HG02852 (cell line): ENCODE measurements at regions not wholly inside any gene's neighbourhood (a gene's known extent, or its start where the extent isn't known, plus 50 kb on each side); places are given as distances from the start of the nearest gene placed in this dataset.
A peak's percentile ranks its signal among the peaks of the same experiment; 100 is the strongest.

Source experiments
- ATAC-seq: cut with Tn5 transposase; IDR thresholded peaks from one replicate; pipeline ENCODE4 v1.9.1; 2021; ENCODE audit warnings: mild to moderate bottlenecking, moderate library complexity; ENCODE audit not compliant: unreplicated experiment

DNA sequence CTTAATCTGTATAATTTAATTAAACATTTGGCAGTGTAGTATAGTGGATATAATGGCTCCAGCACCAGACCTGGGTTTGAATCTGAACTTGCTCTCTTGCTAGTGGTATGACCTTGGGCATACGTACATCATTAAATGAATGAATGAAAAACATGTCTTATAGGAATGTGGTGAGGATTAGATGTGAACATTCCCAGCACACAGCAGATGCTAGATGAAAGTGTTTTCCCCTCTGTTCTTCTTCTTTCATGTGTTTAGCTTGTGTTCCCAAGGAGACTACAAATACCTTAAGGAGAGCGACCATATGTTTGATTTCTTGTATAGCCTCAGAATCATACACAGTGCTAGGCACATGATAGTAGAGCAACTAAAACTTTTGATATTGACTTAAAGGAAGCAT, 56.5 kb downstream of the CT47B1 start:
- no peak for ATAC-seq

DNA sequence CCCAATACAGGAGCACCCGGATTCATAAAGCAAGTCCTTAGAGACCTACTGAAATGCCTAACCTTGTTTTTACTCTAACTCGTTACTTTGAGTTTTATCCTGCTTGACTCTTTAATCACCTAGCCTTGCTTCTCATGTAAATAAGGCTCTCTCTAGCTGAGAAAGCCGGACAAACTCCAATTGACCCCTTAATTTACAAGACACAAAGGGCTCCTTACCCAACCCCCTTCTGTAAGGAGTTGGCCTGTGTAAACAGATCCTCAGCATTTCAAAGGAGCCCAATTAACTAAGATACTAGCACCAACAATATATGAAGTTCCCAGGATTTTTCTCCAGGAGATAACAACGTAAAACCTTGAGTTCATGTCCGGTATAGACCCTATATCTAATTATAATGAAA, 61.7 kb downstream of the CT47B1 start:
- ATAC-seq = no peak

DNA sequence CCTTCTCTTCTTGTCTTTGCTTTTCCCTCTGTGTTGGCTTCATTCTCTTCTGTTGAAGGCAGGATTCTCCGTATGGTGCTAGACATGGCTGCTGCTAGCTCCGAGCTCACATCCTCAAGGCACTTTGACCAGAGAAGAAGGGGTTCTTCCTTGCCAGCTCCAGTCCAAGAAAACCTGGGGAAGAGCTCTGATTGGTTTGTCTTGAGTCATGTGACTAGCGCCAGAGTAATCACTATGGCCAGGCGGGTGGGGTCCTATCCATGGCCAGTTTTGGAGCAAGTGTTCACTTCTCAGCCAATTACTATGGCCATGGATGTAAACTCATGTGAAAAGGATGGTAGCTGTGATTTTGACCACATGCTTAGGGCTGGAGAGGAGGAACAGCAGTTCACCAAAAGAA, 74.2 kb downstream of the CT47B1 start:
- no peak for ATAC-seq

DNA sequence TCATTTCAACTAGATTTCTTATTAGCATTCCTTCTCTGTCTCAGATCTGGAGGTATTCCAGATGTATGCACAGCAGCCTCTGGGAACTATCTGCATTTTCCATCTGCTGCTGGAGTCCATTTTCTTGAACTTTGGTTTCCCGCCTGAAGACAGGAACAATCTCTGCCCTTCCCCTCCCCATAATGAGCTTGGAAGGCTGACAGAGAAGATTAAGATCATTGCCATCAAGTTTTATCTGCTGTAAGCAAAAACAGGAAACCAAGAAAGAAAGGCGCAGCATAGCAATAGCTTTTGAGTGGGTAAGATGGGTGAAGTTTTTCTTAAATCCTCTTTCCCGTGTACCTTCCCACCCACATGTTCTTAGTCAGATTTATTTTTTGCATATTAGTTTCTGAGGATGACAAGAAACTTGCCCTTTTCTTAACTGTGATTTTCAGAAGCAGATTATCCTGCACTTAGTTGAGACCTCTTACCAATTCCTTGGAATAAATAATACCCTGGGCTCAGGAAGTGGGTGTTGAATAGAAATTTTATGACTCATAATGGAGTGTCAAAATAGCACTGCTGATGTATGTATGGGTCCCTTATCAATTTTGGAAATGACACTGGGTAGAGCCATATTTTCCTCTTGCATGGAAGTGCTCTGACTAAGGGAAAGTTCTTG, 78.3 kb downstream of the CT47B1 start:
- no peak for ATAC-seq

DNA sequence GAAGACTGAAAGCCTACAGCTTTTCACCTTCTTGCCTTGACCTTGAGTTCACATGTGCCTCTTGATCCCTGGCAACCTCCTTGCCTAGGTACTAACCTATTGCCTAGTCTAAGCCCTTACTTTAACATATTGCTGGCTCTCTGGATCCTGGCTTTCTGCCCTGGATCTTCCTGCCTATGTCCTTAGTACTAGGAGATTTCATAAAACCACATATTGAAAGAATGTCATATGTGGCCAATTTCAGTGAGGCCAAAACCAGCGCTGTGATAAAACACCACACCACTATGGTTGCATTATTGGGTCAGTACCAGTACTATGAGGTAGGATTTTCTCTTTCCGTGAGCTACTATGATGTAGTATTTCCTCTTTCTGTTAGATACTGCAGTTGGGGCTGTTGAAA, 80.4 kb downstream of the CT47B1 start:
- ATAC-seq = no peak

DNA sequence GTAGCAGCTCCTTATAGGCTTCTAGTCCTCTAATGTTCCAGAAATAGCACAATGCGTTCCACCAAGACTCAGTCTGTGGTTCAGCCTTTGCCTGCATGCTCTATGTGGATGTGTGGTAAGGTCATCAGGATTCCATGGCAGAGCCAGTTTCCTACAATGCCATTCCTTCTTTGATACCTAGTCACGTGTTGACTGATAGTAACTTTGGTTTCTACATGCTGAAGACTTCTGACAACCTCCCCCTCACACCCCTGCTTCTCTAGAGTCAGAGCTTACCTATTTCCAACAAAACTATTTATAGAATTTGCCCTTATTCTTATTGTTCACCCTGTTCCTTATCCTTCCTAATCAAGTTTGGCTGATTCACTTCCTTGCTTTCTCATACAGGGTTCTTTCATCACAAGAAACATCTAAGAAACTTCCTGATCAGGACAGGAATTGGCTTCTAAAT, 81.1 kb downstream of the CT47B1 start:
- no peak for ATAC-seq

DNA sequence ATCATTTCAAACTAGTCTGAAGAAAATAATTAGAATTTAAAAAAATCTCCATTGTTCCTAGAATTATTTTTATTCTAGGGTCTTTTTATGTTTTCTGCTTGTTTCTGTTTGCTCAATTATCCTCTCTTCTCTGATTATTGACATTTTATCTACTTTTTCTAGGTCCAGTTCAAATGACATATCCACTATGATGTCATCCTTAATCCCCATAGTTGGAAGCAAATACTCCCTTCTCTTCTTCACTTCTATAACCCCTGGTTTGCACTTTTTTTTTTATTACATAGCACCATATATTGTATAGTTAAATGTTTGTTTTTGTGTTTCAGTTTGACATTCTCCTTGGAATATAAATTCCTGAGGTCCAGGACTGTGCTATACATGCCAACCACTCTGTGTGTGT, 82.6 kb downstream of the CT47B1 start:
- no peak for ATAC-seq

DNA sequence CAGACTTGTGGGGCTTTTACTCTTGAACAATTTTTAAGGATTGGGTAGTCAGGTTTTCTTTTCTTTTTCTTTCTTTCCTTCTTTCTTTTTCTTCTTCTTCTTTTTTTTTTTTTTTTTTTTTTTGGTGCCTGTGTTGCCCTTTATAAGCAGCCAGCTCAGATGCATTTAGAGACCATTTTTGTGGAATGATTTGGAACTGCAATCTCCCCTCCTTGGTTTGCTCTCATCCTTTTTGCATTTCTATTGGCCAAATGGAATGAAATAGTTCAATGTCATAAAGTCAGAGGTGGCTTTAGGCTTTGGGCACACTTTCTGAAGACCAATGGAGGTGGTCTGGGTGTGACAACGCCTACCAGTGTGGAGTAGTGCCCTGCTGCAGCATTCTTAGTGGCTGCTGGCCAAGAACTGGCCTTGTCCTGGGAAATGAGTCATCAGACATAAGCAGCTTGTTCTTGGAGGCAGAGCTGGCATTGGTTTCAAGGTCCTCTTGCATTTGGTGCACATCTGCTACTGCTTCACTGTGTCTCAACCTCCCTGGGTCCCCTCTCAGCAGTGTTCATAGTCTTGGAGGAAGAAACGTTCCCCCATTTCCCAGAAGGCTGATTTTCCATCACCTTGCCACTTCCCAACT, 84.5 kb downstream of the CT47B1 start:
- ATAC-seq = no peak

DNA sequence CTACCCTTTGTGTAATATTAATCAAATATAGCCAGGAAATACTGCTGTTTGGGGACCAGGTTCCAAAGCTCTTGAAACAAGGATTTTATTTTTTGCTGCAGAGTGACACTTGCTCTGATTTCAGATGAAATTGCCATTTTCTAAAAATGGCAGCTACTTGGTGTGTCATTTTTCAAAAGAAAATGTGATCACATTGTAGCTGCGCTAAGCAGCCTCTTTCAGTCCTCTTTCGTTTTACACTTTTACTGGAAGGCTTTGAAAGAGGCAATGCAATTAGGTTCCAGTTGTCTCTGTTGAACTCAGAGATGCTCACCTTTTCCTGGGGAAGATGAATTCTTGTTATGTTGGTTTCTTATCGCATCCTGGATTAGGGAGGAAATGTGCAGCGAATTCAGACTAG, 85.1 kb downstream of the CT47B1 start:
- ATAC-seq = no peak

DNA sequence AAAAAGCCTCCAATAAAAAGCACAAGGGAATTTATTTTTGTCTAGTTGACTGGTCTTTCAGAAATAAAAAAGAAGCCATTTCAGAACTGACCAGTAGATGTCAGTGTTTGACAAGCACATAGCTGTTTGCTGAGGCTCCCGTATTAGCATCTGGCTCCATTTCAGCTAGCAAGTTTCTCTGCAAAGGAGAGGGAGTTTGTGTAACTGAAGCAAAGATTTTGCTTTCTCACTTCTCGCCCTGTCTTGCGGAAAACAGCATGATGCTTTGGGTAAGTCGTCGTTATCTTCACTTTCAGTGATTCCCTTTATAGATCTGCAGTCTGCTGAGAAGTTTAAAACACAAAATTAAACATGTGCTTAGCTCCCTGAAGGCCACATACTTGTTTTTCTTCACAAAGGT, 85.5 kb downstream of the CT47B1 start:
- peak; percentile 85 for ATAC-seq

DNA sequence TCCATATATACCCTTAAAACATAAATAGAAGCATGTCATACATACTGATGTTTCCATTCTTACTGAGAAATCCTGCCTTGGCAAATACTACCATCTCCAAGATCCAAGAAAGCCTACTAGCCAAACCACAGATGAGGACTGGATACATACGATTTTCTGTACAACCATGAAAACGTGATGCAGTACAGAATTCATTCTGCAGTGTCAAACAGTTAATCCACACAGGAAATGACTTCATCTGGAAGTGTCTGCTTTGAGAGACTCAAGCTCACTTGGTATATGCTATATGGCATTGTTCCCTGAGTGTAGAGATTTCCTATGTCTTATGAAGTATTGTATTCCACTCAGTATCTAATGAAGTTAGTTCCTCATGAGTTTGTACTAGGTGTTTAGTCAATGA, 94.3 kb downstream of the CT47B1 start:
- ATAC-seq = no peak

DNA sequence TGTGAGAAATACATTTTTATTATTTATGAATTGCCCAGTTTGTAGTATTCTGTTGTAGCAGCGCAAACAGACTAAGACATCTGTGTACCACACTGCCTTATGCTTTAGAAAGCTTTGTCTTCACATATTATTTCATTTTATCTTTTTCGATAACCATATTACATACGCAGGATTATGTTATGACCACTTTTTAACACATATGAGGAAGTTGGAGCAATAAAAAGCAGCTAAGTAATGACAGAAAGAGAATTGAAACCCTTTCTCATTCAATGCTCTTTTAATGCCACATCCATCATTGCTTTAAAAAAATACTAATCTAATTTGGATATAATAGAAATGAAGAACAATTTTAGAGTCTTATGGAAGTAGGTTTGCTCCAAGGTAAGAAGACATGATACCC, 99.7 kb downstream of the CT47B1 start:
- no peak for ATAC-seq

DNA sequence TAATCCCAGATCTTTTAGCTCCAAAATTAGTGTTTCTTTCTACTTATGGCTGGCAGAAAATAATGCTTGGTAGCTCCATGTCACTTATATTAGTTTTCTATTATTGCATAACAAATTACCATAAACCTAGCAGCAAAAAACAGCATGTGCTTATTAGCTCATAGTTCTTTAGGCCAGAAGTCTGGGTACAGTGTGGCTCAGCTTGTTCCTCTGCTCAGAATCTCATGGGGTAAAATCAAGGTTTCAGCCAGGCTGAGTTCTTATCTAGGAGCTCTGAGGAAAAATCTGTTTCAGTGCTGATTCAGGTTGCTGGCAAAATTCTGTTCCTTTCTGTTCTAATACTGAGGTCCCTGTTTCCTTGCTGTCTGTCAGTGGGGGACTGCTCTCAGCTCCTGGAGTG, 101.1 kb downstream of the CT47B1 start:
- ATAC-seq = no peak

DNA sequence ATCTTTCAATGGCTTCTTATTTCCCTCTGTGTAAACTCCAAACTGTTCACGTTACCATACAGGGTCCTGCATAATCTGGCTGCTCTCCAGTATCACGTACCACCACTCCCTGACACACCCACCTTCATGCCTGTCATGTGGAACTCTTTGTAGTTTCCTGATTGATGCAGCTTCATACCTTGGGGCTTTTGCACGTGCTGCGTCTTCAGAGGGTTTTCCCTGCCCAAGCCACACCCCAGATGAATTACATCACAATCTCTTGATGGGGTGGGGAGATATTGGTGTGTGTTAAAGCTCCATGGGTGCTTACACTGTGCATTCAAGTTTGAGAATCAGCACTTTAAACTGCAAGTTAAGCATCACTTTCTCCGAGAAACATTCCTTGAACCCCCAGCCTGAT, 101.9 kb downstream of the CT47B1 start:
- no peak for ATAC-seq

DNA sequence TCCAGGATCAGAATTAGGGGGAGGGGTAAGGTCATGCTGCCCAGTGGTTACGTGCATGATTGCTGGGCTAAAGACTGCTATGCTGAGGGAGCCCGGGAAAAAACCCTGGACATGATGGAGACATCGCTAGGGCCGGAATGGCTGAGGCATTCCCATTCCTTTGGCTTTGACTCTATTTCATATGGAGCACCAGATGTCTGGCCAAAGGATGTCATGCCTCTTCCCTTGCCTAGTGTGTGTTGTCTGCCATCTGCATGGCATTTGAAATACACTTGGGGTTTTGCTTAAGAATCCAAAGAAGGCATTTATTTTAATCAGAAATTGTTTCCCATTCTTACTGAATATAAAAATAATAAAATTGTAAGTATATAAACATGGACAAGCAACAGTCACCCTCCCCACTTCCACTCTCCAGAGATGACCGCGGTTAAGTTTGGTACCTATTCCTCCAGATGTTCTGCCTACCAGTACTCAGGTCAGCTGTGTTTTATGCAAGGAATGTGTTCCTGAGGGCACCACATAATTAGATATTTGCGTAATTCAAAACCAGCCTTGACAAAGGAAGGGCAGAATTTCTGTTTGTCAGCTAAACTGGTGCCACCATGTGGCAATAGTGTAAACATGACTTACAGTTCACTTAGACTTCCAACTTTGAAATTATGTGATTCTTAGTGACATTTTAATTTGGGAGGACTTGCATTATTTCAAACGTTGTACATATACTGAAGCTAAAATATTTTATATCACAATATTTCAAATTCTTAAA, 105.9 kb downstream of the CT47B1 start:
- ATAC-seq = no peak

DNA sequence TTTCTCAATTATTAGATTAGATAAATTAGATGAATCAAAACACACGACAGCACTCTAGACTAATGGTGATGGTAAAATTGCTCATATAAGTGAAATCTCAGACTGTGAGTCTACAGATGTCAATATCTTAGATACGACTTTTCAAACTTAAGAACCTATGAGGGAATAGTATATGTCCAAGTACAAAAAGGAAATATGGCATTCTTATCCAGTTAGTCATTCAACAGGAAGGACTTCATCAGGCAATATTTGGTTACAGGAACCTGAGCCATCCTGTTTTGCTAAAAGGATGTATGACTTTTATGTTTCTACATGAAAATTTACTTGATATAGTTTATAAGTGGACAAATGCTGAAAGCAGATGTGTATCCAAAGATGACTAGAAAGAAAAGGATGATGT, 107.0 kb downstream of the CT47B1 start:
- ATAC-seq = no peak

DNA sequence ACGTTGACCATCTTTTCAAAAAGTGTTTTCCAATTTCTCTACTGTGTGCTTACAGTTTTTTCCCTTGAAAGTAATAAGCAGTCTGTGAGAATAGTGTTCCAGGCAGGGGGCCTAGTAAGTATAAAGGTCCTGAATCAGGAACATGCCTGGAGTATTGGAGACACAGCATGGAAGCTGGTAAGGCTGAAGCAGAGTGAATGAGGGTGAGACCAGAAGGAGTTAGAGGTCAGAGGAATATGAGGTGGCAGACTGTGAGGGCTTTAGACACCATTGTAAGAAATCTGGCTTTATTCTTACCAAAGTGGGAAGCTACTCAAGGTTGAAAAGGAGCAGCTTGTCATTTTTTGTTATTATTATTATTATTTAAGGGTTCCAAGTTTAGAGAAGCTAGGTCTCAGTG, 107.4 kb downstream of the CT47B1 start:
- no peak for ATAC-seq

DNA sequence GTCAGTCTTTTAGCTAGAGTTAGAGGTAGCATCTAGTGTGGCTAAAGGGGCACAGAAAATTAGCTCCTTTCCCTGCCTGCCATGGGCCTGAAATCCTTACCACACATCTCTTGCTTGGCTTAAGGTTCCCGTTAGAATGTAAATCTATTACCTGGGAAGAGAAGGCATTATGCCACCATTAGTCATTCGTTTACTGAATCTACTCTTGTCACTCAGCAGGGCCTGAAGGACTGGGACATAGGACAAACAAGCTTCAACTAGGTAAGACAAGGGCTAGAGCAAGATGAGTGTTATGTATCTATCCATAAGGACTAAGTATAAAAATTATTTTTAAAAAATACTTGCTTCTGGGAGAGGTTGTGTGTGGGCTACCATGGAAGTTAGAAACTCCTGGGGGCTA, 112.4 kb downstream of the CT47B1 start:
- no peak for ATAC-seq

DNA sequence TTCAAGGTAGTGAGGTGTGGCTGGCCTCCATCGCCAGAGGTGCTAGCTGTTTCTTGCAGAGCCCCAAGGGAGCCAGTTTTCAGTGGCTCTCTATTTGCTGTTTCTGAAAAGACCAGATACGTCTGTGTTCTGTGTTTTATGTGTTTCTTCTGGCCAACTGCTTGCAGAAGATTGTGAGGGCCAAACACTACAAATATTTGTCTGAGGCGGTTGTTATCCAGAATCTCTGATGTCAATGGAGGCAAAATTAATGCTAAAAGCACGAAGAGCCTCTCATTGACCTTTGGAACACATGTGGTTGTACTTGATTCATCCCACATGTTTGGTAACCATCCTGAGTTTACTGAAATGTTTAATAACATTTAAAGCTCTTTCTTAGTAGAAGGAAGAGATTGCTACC, 113.9 kb downstream of the CT47B1 start:
- no peak for ATAC-seq

DNA sequence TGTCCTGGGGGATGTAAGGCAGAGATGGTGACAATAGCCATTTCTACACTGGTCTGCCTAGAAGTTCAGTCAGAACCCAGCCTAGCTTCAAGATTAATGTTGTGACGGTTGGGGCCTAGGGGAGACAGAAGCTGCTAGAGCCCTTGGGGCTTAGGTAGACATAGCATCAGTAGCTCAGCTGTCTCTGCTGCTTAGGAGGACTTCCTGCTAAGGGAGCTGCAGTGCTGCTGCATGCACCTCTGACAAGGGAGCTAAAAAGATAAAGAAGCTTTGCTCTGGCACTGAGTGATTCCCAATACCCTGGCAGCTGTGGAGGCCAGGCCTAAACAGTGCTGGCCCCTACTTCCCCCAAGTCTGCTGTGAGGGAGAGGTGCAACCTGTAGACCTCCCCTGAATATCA, 116.0 kb downstream of the CT47B1 start:
- no peak for ATAC-seq

DNA sequence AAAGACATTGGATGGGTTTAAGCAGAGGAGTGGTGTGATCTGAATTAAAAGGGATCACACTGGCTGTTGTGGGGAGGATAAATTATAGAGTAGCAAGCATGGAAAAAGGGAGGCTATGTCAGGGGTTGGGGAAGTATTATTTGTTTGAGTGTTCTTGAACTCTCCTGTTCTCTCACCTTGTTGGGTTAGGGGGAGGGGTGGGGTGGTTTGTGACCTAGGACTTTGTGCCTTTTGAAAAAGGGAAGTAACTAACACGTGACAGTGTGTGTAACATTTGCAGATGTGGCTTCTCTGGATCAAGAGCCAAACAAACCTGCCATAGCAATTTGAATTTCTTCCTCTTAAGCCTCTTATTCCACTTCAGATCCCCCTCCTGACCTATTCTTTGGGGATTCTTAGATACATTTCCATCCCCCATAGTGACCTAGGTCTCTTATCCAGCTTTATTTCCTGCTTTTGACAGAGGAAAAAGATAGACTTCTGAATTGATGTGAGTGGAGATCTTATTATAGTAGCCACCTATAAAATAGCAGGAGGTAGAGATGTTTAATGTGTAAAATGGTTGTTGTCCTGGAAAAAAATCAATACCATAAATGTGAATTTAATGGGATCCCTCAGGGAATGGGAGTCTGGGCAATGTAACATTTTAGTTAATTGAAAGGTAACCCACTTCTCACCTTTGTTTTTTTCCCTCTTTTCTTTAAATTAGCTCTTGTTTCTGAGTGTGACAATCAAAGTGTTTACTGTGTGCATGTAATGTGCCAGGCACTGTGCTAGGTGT, 120.4 kb downstream of the CT47B1 start:
- peak; percentile 77 for ATAC-seq
